ENCODE measurements at regions not wholly inside any gene's neighbourhood (a gene's known extent, or its start where the extent isn't known, plus 50 kb on each side); places are given as distances from the start of the nearest gene placed in this dataset.
"Not testable (repeated sequence)": the region's sequence is repeated elsewhere in the genome, so short reads cannot be mapped to it uniquely, and the experiment has no call there.

DNA sequence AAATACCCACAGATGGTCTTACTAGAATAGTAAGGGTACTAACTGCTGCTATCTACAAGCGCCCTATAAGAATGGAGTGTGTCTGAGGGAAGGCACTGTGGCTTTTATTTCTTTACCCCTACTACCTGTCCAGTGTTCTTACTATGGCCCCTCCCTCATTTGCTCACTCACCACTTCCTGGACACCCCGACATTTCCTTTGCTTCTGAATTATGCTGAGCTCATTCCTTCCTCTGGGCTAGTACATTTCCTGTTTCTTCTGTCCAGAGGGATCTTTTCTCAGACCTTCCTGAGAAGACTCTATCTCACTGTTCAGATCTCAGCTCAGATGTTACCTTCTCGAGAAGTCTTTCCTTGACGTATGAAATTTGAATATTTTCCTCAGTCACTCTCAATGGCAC is 192.1 kb upstream of the DAB1 start:
- in situ Hi-C loops (cut with HindIII; ENCODE audit: low sequenced_read_pairs): no loop called here

DNA sequence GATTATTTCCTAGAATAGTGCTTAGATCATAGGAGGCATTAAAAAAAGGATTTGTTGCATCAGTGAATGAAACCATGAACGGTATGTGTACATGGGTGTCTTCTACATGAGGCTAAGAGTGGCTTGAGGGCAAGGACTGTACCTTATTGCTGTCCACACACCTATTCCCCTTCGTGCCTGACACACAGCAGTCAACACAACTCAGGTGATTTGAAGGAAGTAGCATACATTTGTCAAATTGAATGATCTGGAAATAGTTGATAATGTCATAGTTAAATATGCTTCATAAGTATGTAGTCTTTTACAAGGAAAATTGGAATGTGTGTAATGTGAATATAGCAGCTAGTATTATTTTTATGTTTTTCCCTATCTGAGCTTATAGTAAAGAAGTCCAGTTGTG is 189.0 kb upstream of the DAB1 start:
- in situ Hi-C loops (cut with HindIII; ENCODE audit: low sequenced_read_pairs): no loop called here

DNA sequence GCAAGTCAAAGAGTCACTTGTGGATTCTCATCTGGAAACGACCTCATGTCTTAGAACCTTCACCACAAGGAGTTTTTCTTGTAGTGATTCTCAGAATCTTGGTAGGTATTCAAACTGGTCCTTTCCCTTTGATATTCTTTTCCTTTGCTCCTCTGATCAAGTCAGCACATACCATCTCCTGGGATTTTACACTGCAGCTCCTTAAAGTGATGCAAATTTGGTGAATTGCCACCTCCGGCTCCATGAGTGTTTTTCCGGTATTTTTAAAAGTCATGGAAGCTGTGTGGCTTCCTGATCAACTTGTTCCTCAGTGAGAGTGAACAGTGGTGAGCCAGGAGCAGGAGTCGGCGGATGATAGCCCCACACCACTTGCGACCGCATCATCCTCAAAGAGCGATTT is 182.1 kb upstream of the DAB1 start:
- in situ Hi-C loops (cut with HindIII; ENCODE audit: low sequenced_read_pairs): no loop called here

DNA sequence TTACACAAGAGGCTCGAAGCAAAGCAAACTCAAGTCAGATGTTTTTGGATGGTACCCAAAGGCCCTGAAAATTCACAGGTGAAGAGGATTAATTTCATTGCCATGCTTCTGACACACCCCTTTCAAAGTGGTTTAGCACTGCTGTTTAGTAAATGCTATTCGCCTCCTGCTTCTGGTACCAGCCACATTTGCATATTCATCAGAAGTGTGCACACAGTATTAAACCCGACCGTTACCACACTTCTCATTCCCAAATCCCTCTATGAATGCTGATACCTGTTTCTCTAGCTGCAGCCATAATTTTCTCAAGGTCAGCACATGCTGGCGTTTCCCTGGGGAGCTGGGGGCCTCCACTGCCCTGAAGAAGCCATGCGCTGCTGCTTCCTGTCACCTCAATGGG is 179.8 kb upstream of the DAB1 start:
- in situ Hi-C loops (cut with HindIII; ENCODE audit: low sequenced_read_pairs): no loop called here

DNA sequence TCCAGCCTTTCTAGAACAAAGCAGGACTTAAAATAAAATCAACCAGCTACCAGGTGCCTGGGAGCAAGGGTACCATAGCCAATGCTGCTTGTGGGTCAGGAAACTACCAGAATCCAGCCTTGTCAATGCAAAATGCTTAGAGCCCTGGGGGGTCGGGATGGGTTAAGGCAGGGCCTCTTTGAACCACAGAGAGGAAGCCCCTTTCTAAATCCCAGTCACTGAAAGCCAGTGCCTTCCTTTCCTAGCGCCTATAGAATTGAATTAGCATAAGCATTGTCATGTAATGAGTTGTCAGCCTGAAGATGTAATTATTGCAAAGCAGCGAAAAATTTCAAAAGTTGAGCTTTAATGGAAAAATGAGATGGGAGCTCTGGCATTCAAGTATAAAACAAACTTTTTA is 176.6 kb upstream of the DAB1 start:
- in situ Hi-C loops (cut with HindIII; ENCODE audit: low sequenced_read_pairs): no loop called here

DNA sequence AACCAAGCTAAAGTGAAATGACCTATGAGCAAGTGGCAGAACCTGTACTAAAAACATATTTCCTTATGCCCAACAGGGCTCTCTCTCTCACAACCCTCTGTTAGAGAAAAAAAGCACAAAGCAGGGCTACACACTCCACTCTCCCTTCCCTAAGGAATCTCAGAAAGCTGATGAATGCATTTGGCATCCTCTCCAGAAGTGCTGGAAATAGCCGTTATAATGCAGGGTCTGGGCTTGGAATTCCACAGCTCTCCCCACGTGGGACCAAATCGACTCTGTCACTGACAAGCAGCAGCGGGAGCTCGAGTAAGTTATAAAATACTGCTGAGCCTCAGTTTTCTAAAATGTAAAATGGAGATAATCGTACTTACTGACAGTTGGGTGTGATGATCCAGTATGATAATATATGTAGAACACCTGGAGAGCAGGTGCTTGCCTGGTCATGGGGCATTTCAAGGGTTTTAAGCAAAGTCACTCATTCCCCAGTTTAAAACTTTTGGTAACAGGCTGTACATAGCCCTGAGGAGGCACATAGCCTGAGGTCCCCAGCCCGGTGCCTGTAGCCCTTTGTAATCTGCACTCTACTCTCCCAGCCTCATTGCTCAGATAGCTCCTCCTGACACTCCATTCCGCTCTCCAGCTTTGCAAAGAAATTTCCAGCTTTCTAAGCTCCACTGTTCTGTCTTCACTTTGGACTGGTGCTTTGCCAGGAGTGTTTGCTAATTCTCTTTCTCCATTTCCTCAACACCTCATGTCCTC is 175.6 kb upstream of the DAB1 start:
- in situ Hi-C loops (cut with HindIII; ENCODE audit: low sequenced_read_pairs): no loop called here

DNA sequence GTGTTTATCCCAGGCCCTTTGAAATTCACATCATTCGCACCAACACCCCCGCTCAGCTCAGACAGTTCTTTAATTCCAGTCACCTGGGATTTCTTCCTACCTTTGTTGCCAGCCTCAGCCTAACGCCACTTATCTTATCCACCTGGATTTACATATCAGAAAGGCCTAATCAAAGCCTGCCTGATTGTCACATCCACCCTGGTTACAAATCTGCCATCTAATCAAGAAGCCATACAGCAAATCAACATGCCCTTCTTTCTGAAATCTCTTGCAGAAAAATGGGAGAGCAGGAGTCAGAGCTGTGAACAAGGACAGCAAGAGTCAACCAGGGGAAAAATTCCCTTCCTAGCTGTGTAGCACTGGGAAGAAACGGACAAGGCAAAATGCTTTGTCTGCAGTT is 173.2 kb upstream of the DAB1 start:
- in situ Hi-C loops (cut with HindIII; ENCODE audit: low sequenced_read_pairs): no loop called here

DNA sequence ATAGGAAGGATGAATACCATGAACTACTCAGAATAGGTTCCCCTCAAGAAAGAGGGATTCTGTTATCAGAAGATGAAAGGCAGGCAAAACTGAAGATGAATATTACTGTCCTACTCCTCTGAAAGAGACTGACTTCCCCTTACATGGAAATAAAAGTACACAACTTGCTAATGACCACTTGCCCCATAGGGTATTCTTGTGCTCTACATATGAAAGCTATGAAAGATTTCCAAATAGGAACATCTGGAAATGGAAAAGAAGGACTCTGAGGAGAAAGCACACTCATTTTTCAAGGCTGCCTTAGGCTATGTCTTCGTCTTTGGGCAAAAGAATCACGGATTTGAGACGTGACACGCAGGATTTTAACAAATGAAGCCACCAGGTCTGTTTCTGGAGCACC is 170.1 kb upstream of the DAB1 start:
- in situ Hi-C loops (cut with HindIII; ENCODE audit: low sequenced_read_pairs): no loop called here

DNA sequence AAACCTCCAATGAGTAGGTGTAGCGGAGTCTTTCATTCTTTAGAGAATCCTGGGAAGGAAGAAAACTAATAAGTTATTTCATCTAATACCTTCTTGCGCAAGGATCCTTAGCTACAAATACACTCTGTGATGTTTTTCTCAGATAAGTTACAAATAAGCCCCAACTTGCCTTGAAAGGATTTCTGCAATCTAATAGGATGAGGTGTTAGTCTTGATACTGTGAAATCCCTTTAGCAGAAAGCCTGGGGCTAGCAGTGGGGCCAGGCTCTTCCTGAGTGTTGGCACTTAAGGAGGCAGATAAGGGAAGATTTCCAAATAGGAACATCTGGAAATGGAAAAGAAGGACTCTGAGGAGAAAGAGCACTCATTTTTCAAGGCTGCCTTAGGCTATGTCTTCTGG is 168.0 kb upstream of the DAB1 start:
- in situ Hi-C loops (cut with HindIII; ENCODE audit: low sequenced_read_pairs): no loop called here

DNA sequence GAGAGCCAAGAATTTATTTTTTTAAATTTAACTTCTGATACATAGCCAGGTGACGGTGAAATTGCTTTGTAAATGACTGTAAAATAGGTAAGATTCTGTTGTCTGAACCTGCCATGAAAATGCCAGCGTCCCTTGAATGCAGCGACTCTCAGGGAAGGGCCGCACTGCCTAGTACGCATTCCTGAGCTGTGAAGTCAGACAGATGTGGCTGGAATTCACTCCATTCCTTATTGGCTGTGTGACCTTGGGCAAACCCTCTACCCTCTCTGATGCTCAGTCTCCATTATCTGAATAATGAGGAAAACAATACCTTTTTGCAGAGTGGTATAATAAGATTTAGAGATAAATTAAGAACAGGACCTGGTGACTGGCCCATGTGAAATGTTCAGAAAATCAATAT is 167.1 kb upstream of the DAB1 start:
- in situ Hi-C loops (cut with HindIII; ENCODE audit: low sequenced_read_pairs): no loop called here

DNA sequence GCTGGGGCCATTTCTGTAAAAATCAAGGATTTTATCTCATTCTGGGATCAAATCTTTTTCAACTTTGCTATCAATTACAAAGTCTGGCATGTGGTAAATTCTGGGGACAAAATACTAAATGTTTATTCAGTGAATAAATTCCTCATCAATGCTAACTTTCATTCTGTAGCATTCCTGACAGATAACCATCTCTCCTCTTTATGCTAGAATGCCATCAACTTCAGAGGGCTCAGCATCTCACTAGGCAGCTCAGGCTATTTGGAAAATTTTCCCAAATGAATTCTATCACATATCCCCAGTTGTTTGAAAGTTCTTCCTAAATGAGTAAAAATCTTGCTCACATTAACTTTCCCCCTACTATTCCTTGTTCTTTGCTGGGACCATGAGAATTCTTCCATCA is 163.0 kb upstream of the DAB1 start:
- in situ Hi-C loops (cut with HindIII; ENCODE audit: low sequenced_read_pairs): no loop called here

DNA sequence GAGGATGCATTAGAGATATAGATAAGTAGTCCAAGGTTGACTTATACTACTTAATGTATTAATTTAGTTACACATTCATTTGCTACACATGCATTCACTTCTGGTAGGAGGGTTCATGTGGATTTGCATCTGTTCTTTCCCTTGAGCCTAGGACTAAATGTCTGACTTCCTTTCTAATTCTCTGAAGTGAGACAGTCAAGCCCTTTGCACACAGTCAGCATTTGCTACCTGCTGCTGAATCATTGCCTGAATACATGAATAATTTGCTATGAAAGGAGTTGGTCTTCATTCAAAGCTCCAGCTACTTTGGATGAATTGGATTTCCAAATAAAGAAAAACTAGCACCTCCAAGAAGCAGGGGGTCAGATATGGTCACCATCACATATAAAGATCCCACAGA is 154.8 kb upstream of the DAB1 start:
- in situ Hi-C loops (cut with HindIII; ENCODE audit: low sequenced_read_pairs): no loop called here

DNA sequence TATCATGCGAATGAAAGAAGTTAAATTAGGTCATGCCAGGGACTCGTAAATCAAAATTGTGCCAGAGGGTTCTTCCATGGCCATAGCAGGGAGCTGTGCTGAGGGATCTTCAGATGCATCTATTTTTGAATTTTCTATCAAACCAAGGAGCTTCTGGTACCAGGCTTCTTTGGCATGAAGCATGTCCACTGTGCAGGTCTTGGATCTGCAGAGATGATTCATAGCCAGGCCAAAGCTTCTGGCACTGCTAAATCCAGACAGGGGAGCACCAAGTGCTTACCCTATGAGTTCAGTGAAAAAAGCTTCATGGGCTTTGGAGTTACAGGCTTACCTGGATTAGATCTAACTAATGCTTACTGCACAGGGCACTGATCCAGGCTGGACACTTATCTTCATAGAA is 154.2 kb upstream of the DAB1 start:
- in situ Hi-C loops (cut with HindIII; ENCODE audit: low sequenced_read_pairs): no loop called here

DNA sequence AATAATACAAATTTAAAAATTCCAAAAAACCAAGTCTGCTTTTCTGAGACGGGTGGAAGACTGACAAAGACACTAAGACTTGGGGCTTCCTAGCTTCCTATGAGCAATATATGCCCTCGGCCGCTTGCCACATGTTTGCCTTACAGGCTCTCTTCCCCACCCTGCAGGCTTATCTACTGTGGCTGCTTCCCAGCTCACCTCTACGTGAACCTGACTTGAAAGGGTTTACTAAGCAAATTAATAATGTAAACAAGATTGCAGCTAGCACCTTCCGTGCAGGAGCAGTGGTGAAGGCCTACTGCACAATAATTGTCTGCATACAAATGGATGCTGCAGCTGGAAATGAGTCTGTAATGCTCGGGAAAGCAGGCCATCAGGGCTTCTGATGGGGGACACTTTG is 152.9 kb upstream of the DAB1 start:
- in situ Hi-C loops (cut with HindIII; ENCODE audit: low sequenced_read_pairs): no loop called here

DNA sequence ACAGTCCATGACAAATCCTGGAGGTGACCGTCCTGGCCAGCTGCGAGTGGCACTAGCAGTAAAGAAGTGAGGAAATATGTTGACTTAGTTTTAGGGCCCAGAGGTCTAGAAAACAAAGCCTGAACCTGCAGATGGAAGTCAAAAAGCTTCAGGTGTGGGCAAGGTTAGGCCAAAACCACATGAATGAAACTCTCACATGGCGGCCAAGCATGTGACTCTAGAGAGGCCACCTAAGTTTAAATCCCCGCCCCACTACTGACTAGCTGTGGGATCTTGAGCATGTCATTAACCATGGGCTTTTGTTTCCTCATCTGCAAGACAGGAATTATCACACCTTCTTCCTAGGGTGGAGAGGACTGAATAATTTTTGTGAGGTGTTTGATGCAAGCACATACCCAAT is 148.2 kb upstream of the DAB1 start:
- in situ Hi-C loops (cut with HindIII; ENCODE audit: low sequenced_read_pairs): no loop called here

DNA sequence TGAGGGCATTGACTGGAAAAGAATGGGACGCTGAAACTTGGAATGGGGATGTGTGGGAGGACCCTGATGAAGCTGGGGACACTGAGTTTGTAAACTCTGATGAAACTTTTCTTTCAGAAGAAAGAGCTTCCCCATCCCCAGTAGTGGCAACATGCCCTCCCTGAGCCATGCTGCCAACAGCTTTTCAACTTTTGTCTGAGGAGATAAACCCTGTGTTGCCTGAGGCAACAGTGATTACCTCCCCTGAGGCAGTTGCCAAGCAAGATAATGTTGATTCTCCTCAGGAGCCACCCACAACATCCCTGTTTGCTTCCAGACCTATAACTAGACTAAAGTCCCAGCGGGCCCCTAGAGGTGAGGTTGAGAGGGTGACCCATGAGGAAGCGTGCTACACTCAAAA is 134.2 kb upstream of the DAB1 start:
- in situ Hi-C loops (cut with HindIII; ENCODE audit: low sequenced_read_pairs): not testable (repeated sequence)

DNA sequence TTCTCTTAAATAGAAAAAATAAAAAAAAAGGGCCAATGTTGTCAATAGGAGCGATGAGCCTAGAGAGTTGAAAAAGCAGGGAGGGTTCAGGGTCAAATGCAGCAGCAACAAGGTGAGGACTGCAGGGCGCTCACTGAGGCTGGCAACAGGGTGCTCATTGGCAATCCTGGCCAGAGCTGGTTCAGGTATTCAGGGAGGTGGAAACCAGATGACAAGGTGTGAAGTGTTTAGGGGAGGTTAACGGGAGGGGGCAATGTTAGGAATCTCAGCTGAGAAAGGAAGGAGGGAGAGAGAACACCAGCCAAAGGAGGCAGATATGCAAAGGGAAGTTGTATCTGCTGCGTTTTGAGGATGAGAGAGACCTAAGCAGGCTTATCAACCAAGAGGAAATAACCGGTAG is 129.8 kb upstream of the DAB1 start:
- in situ Hi-C loops (cut with HindIII; ENCODE audit: low sequenced_read_pairs): no loop called here

DNA sequence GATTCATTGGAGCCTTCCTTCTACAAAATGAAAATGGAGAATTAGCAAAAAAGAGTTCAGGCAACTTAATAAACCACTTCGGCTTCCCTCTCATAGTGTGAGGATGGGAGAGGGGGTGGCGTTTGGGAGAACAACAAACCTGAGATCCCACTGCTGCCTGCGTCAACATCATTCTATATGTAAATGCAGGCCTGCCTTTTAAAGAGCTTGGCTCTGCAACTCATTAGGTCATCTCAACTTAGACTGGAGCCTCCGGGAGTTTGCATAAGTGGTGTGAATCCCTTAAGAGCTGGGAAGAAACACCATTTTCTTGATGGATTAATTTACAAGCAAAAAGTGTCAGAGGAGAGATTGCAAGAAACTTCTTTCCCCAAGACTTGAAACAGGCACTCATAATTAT is 127.6 kb upstream of the DAB1 start:
- in situ Hi-C loops (cut with HindIII; ENCODE audit: low sequenced_read_pairs): no loop called here

DNA sequence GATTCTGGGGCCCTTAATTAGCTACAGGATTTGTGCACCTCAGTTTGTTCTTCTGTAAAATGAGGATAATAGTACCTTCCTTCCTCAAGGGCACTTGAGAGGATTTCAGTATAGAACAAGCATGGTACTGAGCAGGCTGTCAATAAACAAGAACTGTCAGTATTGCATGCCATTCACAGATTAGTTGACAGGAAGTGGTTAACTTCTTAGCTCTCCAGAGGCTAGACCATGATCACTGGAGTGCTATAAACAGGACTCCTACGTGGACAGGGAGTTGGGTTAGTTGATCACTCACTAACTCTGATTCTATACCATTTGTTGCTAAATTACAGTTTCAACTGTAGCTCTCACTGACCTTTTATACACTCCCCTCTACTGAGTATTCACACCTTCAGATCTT is 126.2 kb upstream of the DAB1 start:
- in situ Hi-C loops (cut with HindIII; ENCODE audit: low sequenced_read_pairs): no loop called here

DNA sequence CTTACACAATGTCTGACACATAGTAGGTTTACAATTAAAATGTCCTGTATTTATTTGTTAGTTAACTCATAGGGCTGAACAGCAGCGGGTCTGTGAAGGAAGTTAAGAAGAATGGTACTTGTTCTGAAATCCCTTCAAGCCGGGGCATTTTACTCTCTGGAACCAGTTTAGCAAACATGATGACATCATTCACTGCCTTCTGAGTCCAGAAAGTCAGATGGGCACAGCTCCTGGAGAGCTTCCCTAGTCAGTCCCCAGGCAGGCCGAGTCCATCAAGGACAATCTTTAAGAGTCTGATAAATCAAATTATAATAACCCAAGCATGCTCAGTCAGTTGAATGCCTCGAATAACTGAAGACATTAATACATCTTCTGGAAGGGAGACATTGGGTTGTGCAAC is 125.4 kb upstream of the DAB1 start:
- in situ Hi-C loops (cut with HindIII; ENCODE audit: low sequenced_read_pairs): no loop called here

DNA sequence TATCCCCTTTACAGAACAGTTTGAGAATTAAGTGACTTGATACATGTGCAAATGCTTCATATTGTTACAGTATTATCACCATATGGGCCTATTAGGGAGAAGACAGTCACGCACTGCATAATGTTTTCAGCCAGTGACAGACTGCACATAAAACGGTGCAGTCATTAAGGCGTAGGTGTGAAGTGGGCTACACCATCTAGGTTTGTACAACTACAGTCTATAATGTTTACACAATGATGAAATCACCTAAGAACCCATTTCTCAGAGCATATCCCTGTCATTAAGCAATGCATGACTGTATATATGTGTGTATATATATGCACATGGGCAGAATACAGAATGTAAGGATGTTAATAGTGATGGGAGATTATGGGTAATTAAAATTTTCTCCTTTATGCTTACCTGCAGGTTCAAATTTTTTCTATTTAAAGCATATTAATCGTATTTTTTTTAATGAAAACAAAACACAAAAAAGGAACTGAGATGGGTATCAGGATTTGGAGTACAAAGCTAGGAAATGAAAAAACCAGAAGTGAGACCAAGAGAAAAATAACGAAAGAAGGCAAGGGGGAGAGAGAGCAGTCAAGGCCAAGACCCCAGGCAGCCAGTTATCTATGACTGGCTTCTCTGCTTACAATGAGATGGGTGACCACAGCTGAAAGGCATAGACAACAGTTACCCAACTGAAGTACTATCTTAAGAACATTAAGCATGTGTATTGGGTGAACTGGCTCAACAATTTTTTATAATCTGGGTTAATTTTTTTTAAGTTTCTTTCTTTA is 122.9 kb upstream of the DAB1 start:
- in situ Hi-C loops (cut with HindIII; ENCODE audit: low sequenced_read_pairs): no loop called here

DNA sequence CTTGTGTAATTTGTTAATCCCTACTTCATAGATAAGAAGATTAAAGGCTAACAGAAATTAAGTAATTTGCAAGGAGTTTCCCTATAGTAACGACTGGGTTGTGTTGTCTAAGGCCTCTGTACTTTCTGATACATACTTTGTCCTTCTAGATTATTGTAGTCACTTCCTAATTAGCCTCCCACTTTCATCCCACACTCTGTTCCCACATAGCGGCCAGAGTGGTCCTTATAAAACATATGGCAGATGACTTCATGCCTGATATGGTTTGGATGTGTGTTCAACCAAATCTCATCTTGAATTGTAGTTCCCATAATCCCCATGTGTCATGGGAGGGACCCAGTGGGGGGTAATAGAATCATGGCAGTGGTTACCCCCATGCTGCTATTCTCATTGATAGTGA is 120.5 kb upstream of the DAB1 start:
- in situ Hi-C loops (cut with HindIII; ENCODE audit: low sequenced_read_pairs): no loop called here
